C4-2B (cell line): ENCODE measurements at regions not wholly inside any gene's neighbourhood (a gene's known extent, or its start where the extent isn't known, plus 50 kb on each side); places are given as distances from the start of the nearest gene placed in this dataset.

ENCODE experiments used
- ZFX ChIP-seq: fragments of 450-650 bp; IDR thresholded peaks from 2 replicates; pipeline ENCODE4 v1.6.1; 2017
- TF ChIP-seq, protein P1 (sequence below): fragments of 450-650 bp; conservative IDR thresholded peaks from 2 replicates; pipeline ENCODE4 v1.5.1; 2017; ENCODE audit warnings: mild to moderate bottlenecking

- TF ChIP-seq, protein P1, sequence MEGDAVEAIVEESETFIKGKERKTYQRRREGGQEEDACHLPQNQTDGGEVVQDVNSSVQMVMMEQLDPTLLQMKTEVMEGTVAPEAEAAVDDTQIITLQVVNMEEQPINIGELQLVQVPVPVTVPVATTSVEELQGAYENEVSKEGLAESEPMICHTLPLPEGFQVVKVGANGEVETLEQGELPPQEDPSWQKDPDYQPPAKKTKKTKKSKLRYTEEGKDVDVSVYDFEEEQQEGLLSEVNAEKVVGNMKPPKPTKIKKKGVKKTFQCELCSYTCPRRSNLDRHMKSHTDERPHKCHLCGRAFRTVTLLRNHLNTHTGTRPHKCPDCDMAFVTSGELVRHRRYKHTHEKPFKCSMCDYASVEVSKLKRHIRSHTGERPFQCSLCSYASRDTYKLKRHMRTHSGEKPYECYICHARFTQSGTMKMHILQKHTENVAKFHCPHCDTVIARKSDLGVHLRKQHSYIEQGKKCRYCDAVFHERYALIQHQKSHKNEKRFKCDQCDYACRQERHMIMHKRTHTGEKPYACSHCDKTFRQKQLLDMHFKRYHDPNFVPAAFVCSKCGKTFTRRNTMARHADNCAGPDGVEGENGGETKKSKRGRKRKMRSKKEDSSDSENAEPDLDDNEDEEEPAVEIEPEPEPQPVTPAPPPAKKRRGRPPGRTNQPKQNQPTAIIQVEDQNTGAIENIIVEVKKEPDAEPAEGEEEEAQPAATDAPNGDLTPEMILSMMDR, result no peak
- no peak for TF ChIP-seq ZFX
These were observed 123.9 kb upstream of the BET1 start for GRCh38 chr7:94128072-94128471.
